SJSA1 (cell line): ENCODE measurements at regions not wholly inside any gene's neighbourhood (a gene's known extent, or its start where the extent isn't known, plus 50 kb on each side); places are given as distances from the start of the nearest gene placed in this dataset.
A peak's percentile ranks its signal among the peaks of the same experiment; 100 is the strongest.

Experiments
- DNase-seq, 2 experiments: peaks; one replicate each; pipeline ENCODE4 v3.0.0-alpha.2; 2015 to 2020; ENCODE audit warnings: low spot score in 2 of 2, low read depth in 1 of 2
- H3K27ac ChIP-seq: fragments of 250-450 bp; sonication (Bioruptor Pico); 2 replicates; pipeline ENCODE4 v1.5.1; 2020; ENCODE audit warnings: mild to moderate bottlenecking, moderate library complexity
- H3K27me3 ChIP-seq: fragments of 250-450 bp; sonication (Bioruptor Pico); replicated peaks from 2 replicates; pipeline ENCODE4 v1.5.1; 2020; ENCODE audit warnings: mild to moderate bottlenecking, moderate library complexity
- H3K36me3 ChIP-seq: fragments of 250-450 bp; sonication (Bioruptor Pico); 2 replicates; pipeline ENCODE4 v1.5.1; 2020; ENCODE audit warnings: mild to moderate bottlenecking
- H3K4me1 ChIP-seq: fragments of 250-450 bp; sonication (Bioruptor Pico); replicated peaks from 2 replicates; pipeline ENCODE4 v1.6.1; 2021; ENCODE audit warnings: mild to moderate bottlenecking
- H3K4me3 ChIP-seq: fragments of 250-450 bp; sonication (Bioruptor Pico); 2 replicates; pipeline ENCODE4 v1.5.1; 2020; ENCODE audit warnings: mild to moderate bottlenecking
- H3K9me3 ChIP-seq: fragments of 250-450 bp; sonication (Bioruptor Pico); replicated peaks from 2 replicates; pipeline ENCODE4 v1.5.1; 2020; ENCODE audit warnings: mild to moderate bottlenecking

DNA sequence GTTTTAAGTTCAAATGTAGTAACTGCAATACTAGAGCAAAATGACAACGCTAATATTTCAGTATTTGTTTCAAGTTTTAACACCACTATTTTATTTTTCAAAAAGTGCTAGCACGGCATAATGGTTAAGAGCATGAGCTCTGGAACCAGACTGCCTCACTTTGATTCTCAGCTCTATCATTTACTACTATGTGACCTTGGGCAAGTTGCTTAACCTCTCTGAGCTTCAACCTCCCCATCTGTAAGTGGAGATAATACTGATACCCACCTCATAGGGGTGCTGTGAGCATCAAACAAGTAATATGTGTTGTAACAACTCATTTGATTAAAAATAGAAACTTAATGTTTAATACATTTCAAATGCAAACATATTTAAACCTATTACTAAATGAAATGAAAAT lies 115.4 kb upstream of the NPHP3 start:
- Histone ChIP-seq H3K4me1 (no peaks in the 10 kb centered on the region), H3K9me3 (no peaks in the 10 kb centered on the region), H3K36me3 (no peaks in the 10 kb centered on the region), H3K4me3 (no peak overlapping the region), H3K27ac (no peak overlapping the region), H3K27me3 (no peaks in the 10 kb centered on the region; the same call in 1 of the 2 replicates)
- no peak for DNase-seq

DNA sequence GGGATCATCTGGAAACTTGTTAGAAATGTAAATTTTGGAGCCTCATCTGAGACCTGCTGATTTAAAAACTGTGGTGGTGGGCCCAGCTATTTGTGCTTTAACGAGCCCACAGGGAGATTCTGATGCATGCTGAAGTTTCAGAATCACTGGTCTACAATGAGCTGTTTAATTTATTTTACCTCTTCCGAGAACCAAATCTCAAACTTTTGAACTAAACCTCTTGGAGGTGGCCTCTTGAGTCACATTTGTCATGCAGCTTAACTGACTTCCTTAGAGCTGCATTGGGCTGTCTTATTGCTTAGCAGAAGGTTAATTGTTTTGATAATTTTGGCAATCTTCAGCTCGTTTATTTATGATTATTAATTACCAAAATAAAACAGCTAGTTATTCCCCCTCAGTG lies 112.1 kb upstream of the NPHP3 start:
- H3K9me3 ChIP-seq: no peaks in the 10 kb centered on the region
- no peaks in the 10 kb centered on the region; the same call in 1 of the 2 replicates for H3K27me3 ChIP-seq
- no peak for DNase-seq
- H3K27ac ChIP-seq: no peak overlapping the region
- H3K36me3 ChIP-seq: no peaks in the 10 kb centered on the region
- H3K4me1 ChIP-seq: no peaks in the 10 kb centered on the region
- H3K4me3 ChIP-seq: no peak overlapping the region

DNA sequence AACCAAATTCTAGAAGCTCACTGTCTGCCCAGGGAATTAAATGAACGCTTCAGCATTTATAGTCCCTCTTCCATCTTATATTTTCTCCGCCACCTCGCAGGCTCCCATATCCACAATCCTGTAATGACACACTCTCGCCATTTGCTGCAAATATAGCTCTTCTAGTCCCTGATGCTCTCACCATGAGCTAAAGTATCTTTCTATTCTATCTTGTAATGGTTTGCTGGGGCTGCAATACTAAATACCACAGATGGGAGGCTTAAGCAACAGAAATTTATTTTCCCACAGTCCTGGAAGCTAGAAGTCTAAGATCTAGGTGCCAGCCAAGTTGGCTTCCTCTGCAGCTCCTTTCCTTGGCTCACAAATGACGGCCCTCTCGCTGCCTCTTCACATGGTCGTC lies 106.9 kb upstream of the NPHP3 start:
- H3K27me3 ChIP-seq: no peaks in the 10 kb centered on the region
- H3K4me1 ChIP-seq: no peaks in the 10 kb centered on the region
- H3K4me3 ChIP-seq: no peak overlapping the region
- H3K9me3 ChIP-seq: no peaks in the 10 kb centered on the region
- H3K27ac ChIP-seq: no peak overlapping the region
- DNase-seq: no peak
- no peaks in the 10 kb centered on the region for H3K36me3 ChIP-seq

DNA sequence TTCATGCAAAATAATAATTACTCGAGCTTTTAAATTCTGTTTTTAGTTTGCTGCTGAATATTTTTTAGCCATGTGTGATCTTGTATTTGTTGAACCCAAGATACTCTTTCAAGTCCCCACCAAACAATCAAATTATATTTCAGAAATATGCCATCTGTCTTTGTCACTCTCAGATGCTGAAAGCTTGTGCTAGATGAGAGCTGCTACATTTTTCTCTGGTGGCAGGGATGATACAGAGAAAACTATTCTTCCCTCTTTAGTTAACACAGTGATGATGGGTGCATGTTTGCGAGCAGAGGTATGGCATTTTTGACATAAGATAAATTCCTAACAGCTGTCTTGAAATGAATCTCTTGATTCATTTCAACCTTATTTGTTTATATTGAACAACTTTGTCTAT lies 100.6 kb upstream of the NPHP3 start:
- no peaks in the 10 kb centered on the region for H3K9me3 ChIP-seq
- H3K36me3 ChIP-seq: no peaks in the 10 kb centered on the region
- DNase-seq: no peak
- no peaks in the 10 kb centered on the region for H3K27me3 ChIP-seq
- no peak overlapping the region for H3K27ac ChIP-seq
- H3K4me3 ChIP-seq: no peak overlapping the region
- no peaks in the 10 kb centered on the region for H3K4me1 ChIP-seq

DNA sequence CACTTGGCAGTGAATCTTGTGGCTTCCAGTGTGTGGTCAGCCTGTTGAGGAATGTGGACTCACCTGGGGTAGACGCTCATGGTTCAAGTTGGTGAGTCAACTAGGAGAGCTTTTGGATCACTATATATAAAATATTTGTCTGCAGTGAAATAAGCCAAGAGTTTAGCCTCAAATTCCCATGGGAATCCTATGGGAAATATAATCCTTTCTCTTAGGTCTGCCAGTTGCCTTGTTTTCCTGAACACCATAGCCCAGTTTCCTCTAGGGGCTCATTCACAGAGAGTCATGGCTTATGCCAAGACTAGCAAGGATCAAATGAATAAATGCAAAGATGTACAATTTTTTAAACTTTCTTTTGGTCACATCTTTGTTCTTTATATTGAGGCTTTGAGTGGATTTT lies 100.1 kb upstream of the NPHP3 start:
- H3K27ac ChIP-seq: no peak overlapping the region
- DNase-seq: no peak
- H3K4me1 ChIP-seq: no peaks in the 10 kb centered on the region
- H3K9me3 ChIP-seq: no peaks in the 10 kb centered on the region
- H3K27me3 ChIP-seq: no peaks in the 10 kb centered on the region
- no peak overlapping the region for H3K4me3 ChIP-seq
- no peaks in the 10 kb centered on the region for H3K36me3 ChIP-seq

DNA sequence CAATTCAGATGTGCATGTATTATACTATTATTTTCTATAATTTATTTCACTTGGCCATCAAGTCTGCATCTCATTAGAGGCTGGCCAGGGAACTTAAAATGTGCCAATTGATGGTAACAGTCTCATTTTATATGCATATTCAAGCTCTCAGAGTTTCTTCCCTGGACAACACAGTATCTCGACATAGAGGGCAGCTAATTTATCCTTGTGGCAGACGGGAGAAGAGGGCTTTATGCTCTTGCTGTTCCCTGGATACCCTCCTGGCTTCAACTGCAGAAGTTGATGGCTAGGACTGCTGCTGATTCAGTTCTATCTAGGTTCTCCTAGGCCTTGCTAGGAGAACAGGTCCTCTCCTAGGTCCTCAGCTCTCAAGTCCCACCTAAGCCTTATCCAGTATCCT lies 99.1 kb upstream of the NPHP3 start:
- H3K4me1 ChIP-seq: no peaks in the 10 kb centered on the region
- no peaks in the 10 kb centered on the region for H3K36me3 ChIP-seq
- H3K27ac ChIP-seq: no peak overlapping the region
- DNase-seq: no peak
- no peaks in the 10 kb centered on the region for H3K27me3 ChIP-seq
- H3K9me3 ChIP-seq: no peaks in the 10 kb centered on the region
- no peak overlapping the region for H3K4me3 ChIP-seq

DNA sequence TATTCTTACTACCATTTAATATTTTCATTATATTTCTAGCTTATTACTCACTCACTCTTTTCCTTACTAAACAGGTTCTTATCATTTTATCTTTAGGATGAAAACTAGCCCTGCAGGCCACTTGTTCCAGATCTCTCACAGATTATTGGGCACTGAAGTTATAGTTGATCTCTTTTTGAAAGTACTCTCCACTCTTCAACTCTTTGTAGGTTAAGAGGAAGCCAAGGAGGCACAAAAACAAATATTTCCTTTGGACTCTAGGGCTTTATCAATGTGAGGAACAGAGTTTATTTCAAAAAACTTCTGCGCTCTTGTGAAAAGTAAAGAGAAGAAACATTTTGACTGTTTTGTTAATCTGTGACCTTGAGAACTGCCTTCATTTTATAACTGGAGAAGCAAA lies 96.0 kb upstream of the NPHP3 start:
- no peaks in the 10 kb centered on the region for H3K36me3 ChIP-seq
- H3K4me3 ChIP-seq: no peak overlapping the region
- no peaks in the 10 kb centered on the region for H3K4me1 ChIP-seq
- no peak overlapping the region for H3K27ac ChIP-seq
- H3K9me3 ChIP-seq: no peaks in the 10 kb centered on the region
- no peaks in the 10 kb centered on the region for H3K27me3 ChIP-seq
- no peak for DNase-seq

DNA sequence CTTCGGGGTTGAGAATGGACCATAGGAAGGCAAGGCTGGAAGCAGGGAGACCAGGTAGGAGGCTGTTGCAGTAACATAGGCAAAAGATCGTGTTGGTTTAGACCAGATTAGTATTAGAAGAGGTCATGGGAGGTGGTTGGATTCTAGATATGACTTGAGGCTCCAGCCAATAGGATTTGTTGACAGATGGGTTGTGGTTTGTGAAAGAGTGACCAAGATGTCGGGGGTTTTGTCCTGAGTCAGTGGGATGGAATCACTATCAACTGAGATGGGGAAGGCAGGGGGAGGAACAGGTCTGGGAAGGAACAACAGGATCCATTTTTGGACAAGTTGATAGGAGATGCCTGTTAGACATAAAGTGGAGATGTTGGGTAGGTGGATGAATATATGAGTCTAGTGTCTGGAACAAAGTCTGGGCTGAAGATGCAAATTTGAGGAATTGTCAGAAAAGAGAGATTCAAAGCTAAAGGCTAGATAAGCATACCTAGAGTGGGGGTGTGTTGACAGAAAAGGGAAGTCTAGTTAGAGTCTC lies 95.5 kb upstream of the NPHP3 start:
- H3K4me3 ChIP-seq: no peak overlapping the region
- no peaks in the 10 kb centered on the region for H3K27me3 ChIP-seq
- H3K27ac ChIP-seq: no peak overlapping the region
- no peak for DNase-seq
- H3K9me3 ChIP-seq: no peaks in the 10 kb centered on the region
- no peaks in the 10 kb centered on the region for H3K4me1 ChIP-seq
- no peaks in the 10 kb centered on the region for H3K36me3 ChIP-seq

DNA sequence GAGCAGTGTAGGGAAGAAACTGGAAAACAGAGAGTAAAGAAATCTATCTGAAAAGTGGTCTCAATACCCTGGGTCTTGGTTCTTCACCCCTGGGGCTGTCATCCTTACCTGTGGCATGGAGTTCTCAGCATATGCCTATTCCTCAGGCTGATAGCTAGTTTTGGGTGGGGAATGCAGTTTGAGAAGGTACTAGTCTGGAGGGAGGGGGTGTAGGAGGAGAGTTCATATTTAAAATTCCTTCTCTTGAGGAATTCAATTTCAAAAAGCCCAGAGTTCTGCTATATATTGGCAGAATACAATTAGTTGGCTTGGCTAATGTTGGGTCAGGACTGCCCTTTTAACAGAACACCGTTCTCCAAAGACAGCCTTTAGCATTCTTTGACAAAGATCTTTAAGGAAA lies 82.9 kb upstream of the NPHP3 start:
- no peaks in the 10 kb centered on the region for H3K4me1 ChIP-seq
- no peak for DNase-seq

DNA sequence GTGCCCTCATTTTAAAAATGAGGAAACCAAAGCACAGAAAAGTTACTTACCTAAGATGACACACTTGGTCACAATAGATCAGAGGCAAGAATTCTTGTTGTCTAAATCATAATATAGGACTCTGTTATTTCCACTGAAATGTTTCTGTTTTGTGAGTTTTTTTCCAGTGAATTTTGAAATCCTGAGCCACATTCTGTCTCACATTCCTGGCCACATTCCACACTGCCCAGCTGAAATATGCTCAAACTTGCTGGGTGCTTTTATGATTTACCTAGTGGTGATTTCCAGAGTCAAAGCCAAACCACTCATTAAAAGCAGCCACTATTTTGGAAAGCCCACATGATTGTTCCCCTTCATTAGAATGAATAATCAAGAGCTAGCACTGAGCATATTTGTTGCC lies 82.3 kb upstream of the NPHP3 start:
- no peaks in the 10 kb centered on the region for H3K4me1 ChIP-seq
- peak in 1 of 2 experiments; percentile 11 for DNase-seq
- H3K27ac ChIP-seq: peak overlapping the region; percentile 32; the same call in 1 of the 2 replicates
- H3K36me3 ChIP-seq: no peaks in the 10 kb centered on the region
- no peaks in the 10 kb centered on the region for H3K27me3 ChIP-seq
- no peaks in the 10 kb centered on the region for H3K9me3 ChIP-seq
- H3K4me3 ChIP-seq: no peak overlapping the region

More for the DNA sequence above, 82.9 kb upstream of the NPHP3 start:
- H3K27me3 ChIP-seq: no peaks in the 10 kb centered on the region
- H3K9me3 ChIP-seq: no peaks in the 10 kb centered on the region
- H3K27ac ChIP-seq: no peak overlapping the region
- H3K4me3 ChIP-seq: no peak overlapping the region
- no peaks in the 10 kb centered on the region for H3K36me3 ChIP-seq

DNA sequence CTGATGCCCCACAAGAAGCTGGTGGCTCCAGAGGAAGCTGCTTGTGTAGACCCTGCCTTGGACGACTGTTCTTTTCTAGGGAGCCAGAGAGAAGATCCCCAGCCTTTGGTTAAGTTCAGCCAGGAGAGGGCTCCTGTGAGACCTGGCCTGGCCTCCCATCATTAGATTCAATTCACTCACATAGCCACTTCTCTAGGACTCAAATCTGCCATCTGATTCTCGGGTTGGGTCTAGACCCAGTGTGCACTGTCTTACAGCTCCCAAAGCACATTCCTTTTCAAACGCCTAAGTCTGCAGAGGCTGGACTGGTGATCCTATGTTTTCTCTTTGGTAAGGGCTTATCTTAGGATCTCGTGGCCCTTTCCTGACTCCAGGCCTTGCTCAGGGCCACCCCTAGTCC lies 81.7 kb upstream of the NPHP3 start:
- Histone ChIP-seq H3K27me3 (no peaks in the 10 kb centered on the region), H3K27ac (no peak overlapping the region; the same call in 1 of the 2 replicates)
- no peak for DNase-seq

DNA sequence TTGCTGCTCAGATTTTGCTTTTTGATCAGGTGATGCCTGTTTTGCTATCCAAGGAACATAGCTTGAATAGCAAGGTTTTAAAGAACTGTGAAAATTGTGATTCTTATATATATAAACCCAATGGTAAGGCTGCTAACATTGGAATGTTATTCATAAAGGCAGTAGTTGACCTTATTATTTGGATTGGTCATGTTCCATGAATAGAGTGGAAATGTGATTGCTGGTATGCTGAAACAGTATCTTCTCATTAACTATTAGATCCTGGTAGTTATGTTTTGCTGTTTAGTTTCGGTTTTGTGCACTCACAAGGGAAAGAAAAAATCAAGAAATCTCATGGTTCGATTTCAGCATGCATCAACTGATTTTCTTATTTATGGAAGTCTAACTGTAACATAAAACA lies 78.7 kb upstream of the NPHP3 start:
- Histone ChIP-seq H3K36me3 (no peaks in the 10 kb centered on the region), H3K27me3 (no peaks in the 10 kb centered on the region), H3K27ac (no peak overlapping the region), H3K4me3 (no peak overlapping the region), H3K4me1 (no peaks in the 10 kb centered on the region), H3K9me3 (no peaks in the 10 kb centered on the region)
- no peak for DNase-seq

More for the DNA sequence above, 81.7 kb upstream of the NPHP3 start:
- Histone ChIP-seq H3K9me3 (no peaks in the 10 kb centered on the region), H3K36me3 (no peaks in the 10 kb centered on the region), H3K4me1 (no peaks in the 10 kb centered on the region), H3K4me3 (no peak overlapping the region)

DNA sequence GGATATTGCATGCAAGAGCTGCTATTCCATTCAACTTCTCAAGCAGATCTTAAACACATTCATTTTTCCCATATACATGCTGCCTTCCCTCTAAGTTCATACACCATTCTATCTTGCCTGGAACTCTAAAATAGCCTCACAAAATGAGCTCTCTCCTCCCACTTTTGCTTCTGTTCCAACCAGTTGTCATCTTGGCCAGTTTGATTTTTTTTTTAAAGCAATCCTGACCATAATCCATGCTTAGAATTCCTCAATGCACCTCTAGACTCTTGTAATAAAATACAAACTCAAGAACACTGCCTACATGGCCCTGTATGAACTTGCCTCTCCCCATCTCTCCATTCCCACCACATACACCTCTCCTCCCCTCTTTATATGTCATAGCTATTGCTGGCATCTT lies 68.6 kb upstream of the NPHP3 start:
- Histone ChIP-seq H3K9me3 (no peaks in the 10 kb centered on the region), H3K27me3 (no peaks in the 10 kb centered on the region), H3K36me3 (no peaks in the 10 kb centered on the region), H3K27ac (no peak overlapping the region), H3K4me1 (no peaks in the 10 kb centered on the region), H3K4me3 (no peak overlapping the region)
- DNase-seq: no peak

DNA sequence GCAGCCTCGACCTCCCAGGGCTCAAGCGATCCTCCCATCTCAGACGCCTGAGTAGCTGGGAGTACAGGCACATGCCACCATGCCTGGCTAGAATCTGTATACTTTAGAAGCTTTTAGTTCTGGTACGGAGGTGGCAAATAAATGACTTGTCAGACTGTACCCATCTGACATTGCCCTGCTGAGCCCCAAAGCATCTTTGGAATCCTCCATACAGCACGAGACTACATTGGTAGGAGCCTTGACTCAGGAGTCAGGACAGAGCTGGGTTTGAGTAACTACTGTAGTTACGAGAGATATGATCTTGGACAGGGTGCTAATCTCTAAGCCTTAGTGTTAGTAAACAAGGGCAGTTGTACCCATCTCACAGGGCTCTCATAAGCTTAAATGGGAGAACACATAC lies 67.8 kb upstream of the NPHP3 start:
- DNase-seq: no peak
- Histone ChIP-seq H3K9me3 (no peaks in the 10 kb centered on the region), H3K36me3 (no peaks in the 10 kb centered on the region), H3K27ac (no peak overlapping the region), H3K27me3 (no peaks in the 10 kb centered on the region), H3K4me1 (no peaks in the 10 kb centered on the region), H3K4me3 (no peak overlapping the region)

DNA sequence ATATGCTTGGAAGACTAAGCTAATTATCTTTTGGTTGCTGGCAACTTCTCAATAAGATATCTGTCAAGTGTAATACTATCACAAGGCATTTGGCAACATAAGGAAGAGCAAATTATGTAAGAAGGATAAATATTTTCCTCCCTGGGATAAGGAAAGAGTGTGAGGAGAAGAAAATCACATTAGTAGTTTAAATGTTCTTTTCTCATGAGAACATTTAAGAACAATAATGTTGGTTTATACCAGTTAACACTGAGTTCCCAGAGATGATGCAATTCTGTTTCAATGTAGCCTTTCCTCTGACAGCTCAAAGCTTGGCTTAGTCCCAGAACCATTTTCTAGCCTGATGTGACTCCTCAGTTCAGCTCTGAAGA lies 66.1 kb upstream of the NPHP3 start:
- no peaks in the 10 kb centered on the region for H3K9me3 ChIP-seq
- no peak overlapping the region for H3K27ac ChIP-seq
- no peaks in the 10 kb centered on the region for H3K4me1 ChIP-seq
- no peak overlapping the region for H3K4me3 ChIP-seq
- H3K27me3 ChIP-seq: no peaks in the 10 kb centered on the region
- no peaks in the 10 kb centered on the region for H3K36me3 ChIP-seq
- no peak for DNase-seq
